HG03039 (cell line): ENCODE measurements at regions not wholly inside any gene's neighbourhood (a gene's known extent, or its start where the extent isn't known, plus 50 kb on each side); places are given as distances from the start of the nearest gene placed in this dataset.

Experiments
- ATAC-seq: cut with Tn5 transposase; IDR thresholded peaks from one replicate; pipeline ENCODE4 v1.9.1; 2021; ENCODE audit warnings: mild to moderate bottlenecking, moderate library complexity; ENCODE audit not compliant: unreplicated experiment

GRCh38 chr4:181438641-181439040, 804.6 kb upstream of the TENM3 start:
- no peak for ATAC-seq

GRCh38 chr4:181443021-181443420, 800.2 kb upstream of the TENM3 start:
- no peak for ATAC-seq

GRCh38 chr4:181465826-181466225, 777.4 kb upstream of the TENM3 start:
- ATAC-seq: no peak

- no peak for ATAC-seq
These were observed 774.8 kb upstream of the TENM3 start for GRCh38 chr4:181468451-181468850.

GRCh38 chr4:181470306-181470705, 772.9 kb upstream of the TENM3 start:
- ATAC-seq: no peak

GRCh38 chr4:181475359-181475758, 767.8 kb upstream of the TENM3 start:
- no peak for ATAC-seq

- no peak for ATAC-seq
These were observed 767.3 kb upstream of the TENM3 start for GRCh38 chr4:181475781-181476507.

GRCh38 chr4:181476508-181476890, 766.7 kb upstream of the TENM3 start:
- no peak for ATAC-seq

GRCh38 chr4:181477591-181477990, 765.6 kb upstream of the TENM3 start:
- no peak for ATAC-seq

GRCh38 chr4:181478656-181479055, 764.5 kb upstream of the TENM3 start:
- no peak for ATAC-seq

- ATAC-seq: no peak
These were observed 764.1 kb upstream of the TENM3 start for GRCh38 chr4:181479141-181479540.

GRCh38 chr4:181484396-181484795, 758.8 kb upstream of the TENM3 start:
- ATAC-seq: no peak

GRCh38 chr4:181488926-181489325, 754.3 kb upstream of the TENM3 start:
- no peak for ATAC-seq

- no peak for ATAC-seq
These were observed 745.1 kb upstream of the TENM3 start for GRCh38 chr4:181498148-181498547.

- ATAC-seq: no peak
These were observed 740.6 kb upstream of the TENM3 start for GRCh38 chr4:181502611-181503010.

GRCh38 chr4:181503687-181504390, 739.4 kb upstream of the TENM3 start:
- no peak for ATAC-seq

GRCh38 chr4:181504924-181505323, 738.3 kb upstream of the TENM3 start:
- ATAC-seq: no peak

- no peak for ATAC-seq
These were observed 735.9 kb upstream of the TENM3 start for GRCh38 chr4:181507180-181507835.

GRCh38 chr4:181507938-181508337, 735.3 kb upstream of the TENM3 start:
- ATAC-seq: no peak

- no peak for ATAC-seq
These were observed 734.6 kb upstream of the TENM3 start for GRCh38 chr4:181508601-181509000.

- ATAC-seq: no peak
These were observed 734.1 kb upstream of the TENM3 start for GRCh38 chr4:181509073-181509472.

- ATAC-seq: no peak
These were observed 725.7 kb upstream of the TENM3 start for GRCh38 chr4:181517491-181517890.
